H9 (cell line): ENCODE measurements at regions not wholly inside any gene's neighbourhood (a gene's known extent, or its start where the extent isn't known, plus 50 kb on each side); places are given as distances from the start of the nearest gene placed in this dataset.

Source experiments
- DNase-seq: peaks from one replicate; pipeline ENCODE4 v3.0.0-alpha.2; 2017
- H2AFZ ChIP-seq: one replicate; pipeline ENCODE4 v1.6.1; 2013; ENCODE audit warnings: mild to moderate bottlenecking, low read length, control low read depth, moderate library complexity
- H2AK5ac ChIP-seq: 2 replicates; pipeline ENCODE4 v1.6.1; 2013; ENCODE audit warnings: low read length, control low read depth, mixed read lengths; ENCODE audit not compliant: insufficient read length
- H2BK120ac ChIP-seq: one replicate; pipeline ENCODE4 v1.6.1; 2013; ENCODE audit warnings: low read depth, mild to moderate bottlenecking, low read length, control low read depth, inconsistent platforms; ENCODE audit not compliant: poor library complexity, severe bottlenecking
- H2BK12ac ChIP-seq: 2 replicates; pipeline ENCODE4 v1.6.1; 2013; ENCODE audit warnings: low read length, control low read depth, mixed read lengths, low read depth; ENCODE audit not compliant: insufficient read length
- H2BK15ac ChIP-seq: 2 replicates; pipeline ENCODE4 v1.6.1; 2013; ENCODE audit warnings: low read depth, low read length, control low read depth
- H2BK20ac ChIP-seq: one replicate; pipeline ENCODE4 v1.6.1; 2013; ENCODE audit warnings: low read depth, mild to moderate bottlenecking, low read length, control low read depth, inconsistent platforms; ENCODE audit not compliant: poor library complexity, severe bottlenecking
- H2BK5ac ChIP-seq: 2 replicates; pipeline ENCODE4 v1.6.1; 2013; ENCODE audit warnings: low read length, control low read depth, mixed read lengths; ENCODE audit not compliant: insufficient read length
- H3K14ac ChIP-seq: 2 replicates; pipeline ENCODE4 v1.6.1; 2013; ENCODE audit warnings: low read length, control low read depth; ENCODE audit not compliant: insufficient read depth
- H3K18ac ChIP-seq: 2 replicates; pipeline ENCODE4 v1.6.1; 2013; ENCODE audit warnings: low read depth, mild to moderate bottlenecking, mixed read lengths, low read length, control low read depth; ENCODE audit not compliant: insufficient read length
- H3K23ac ChIP-seq: 2 replicates; pipeline ENCODE4 v1.6.1; 2013; ENCODE audit warnings: low read length, control low read depth, mixed read lengths, low read depth; ENCODE audit not compliant: insufficient read length
- H3K23me2 ChIP-seq: 2 replicates; pipeline ENCODE4 v1.6.1; 2013; ENCODE audit warnings: low read depth, mild to moderate bottlenecking, mixed read lengths, low read length, control low read depth; ENCODE audit not compliant: insufficient read length, poor library complexity, severe bottlenecking
- H3K27ac ChIP-seq: 2 replicates; pipeline ENCODE4 v1.5.1; 2013; ENCODE audit warnings: low read length, control low read depth, mixed read lengths, low read depth; ENCODE audit not compliant: insufficient read length
- H3K27me3 ChIP-seq: 2 replicates; pipeline ENCODE4 v1.6.1; 2013; ENCODE audit warnings: low read length, control low read depth, inconsistent platforms; ENCODE audit not compliant: insufficient read depth
- H3K4ac ChIP-seq: 2 replicates; pipeline ENCODE4 v1.6.1; 2013; ENCODE audit warnings: low read depth, mild to moderate bottlenecking, control low read depth, inconsistent platforms, low read length, moderate library complexity
- H3K4me1 ChIP-seq: 2 replicates; pipeline ENCODE4 v1.6.1; 2013; ENCODE audit warnings: low read length, control low read depth, inconsistent platforms; ENCODE audit not compliant: insufficient read depth
- H3K4me2 ChIP-seq: 2 replicates; pipeline ENCODE4 v1.6.1; 2013; ENCODE audit warnings: low read length, control low read depth, mixed read lengths; ENCODE audit not compliant: insufficient read length, insufficient read depth
- H3K56ac ChIP-seq: 2 replicates; pipeline ENCODE4 v1.6.1; 2013; ENCODE audit warnings: low read depth, mild to moderate bottlenecking, mixed read lengths, low read length, control low read depth; ENCODE audit not compliant: insufficient read length
- H3K79me1 ChIP-seq: 2 replicates; pipeline ENCODE4 v1.6.1; 2013; ENCODE audit warnings: low read depth, mild to moderate bottlenecking, moderate library complexity, low read length, control low read depth, inconsistent platforms; ENCODE audit not compliant: insufficient read depth, poor library complexity, severe bottlenecking
- H3K79me2 ChIP-seq: 2 replicates; pipeline ENCODE4 v1.6.1; 2013; ENCODE audit warnings: low read length, control low read depth, inconsistent platforms; ENCODE audit not compliant: insufficient read depth
- H3K9ac ChIP-seq: 2 replicates; pipeline ENCODE4 v1.6.1; 2013; ENCODE audit warnings: low read length, control low read depth, mixed read lengths; ENCODE audit not compliant: insufficient read length; ENCODE audit errors: extremely low read depth
- H3K9me3 ChIP-seq: one replicate; pipeline ENCODE4 v1.6.1; 2013; ENCODE audit warnings: low read depth, low read length, inconsistent platforms; ENCODE audit not compliant: control insufficient read depth
- H3T11ph ChIP-seq: one replicate; pipeline ENCODE4 v1.6.1; 2013; ENCODE audit warnings: mild to moderate bottlenecking, low read length, control low read depth, inconsistent platforms
- H4K20me1 ChIP-seq: one replicate; pipeline ENCODE4 v1.6.1; 2013; ENCODE audit not compliant: control insufficient read depth, insufficient read length, insufficient read depth
- H4K5ac ChIP-seq: 2 replicates; pipeline ENCODE4 v1.6.1; 2013; ENCODE audit warnings: low read depth, mild to moderate bottlenecking, mixed read lengths, low read length, control low read depth; ENCODE audit not compliant: insufficient read length
- H4K8ac ChIP-seq: replicated peaks from 2 replicates; pipeline ENCODE4 v1.6.1; 2013; ENCODE audit warnings: low read length, control low read depth, mixed read lengths, low read depth; ENCODE audit not compliant: insufficient read length
- H4K91ac ChIP-seq: 2 replicates; pipeline ENCODE4 v1.6.1; 2013; ENCODE audit warnings: low read depth, mild to moderate bottlenecking, moderate library complexity, mixed read lengths, low read length, control low read depth; ENCODE audit not compliant: insufficient read length
- H3K27ac Mint-ChIP-seq, 3 experiments: 2 replicates in 2 of 3; 3 replicates in 1 of 3; pipeline ENCODE4 v1.8.0; 2020 to 2021; ENCODE audit warnings: mixed read lengths in 3 of 3, mild to moderate bottlenecking in 1 of 3, moderate library complexity in 1 of 3
- H3K27me3 Mint-ChIP-seq: 2 replicates; pipeline ENCODE4 v1.8.0; 2021; ENCODE audit warnings: low read depth, mild to moderate bottlenecking, moderate library complexity, mixed read lengths
- H3K36me3 Mint-ChIP-seq, 3 experiments: 2 replicates in 2 of 3; 3 replicates in 1 of 3; pipeline ENCODE4 v1.8.0; 2020 to 2021; ENCODE audit warnings: low read depth in 3 of 3, mixed read lengths in 3 of 3; ENCODE audit not compliant: insufficient read depth in 1 of 3
- H3K4me1 Mint-ChIP-seq, 2 experiments: 2 replicates each; pipeline ENCODE4 v1.8.0; 2020; ENCODE audit warnings: mixed read lengths in 2 of 2
- H3K4me3 Mint-ChIP-seq, 2 experiments: 2 replicates in 1 of 2; 3 replicates in 1 of 2; pipeline ENCODE4 v1.8.0; 2020 to 2021; ENCODE audit warnings: mild to moderate bottlenecking in 2 of 2, mixed read lengths in 2 of 2, moderate library complexity in 1 of 2
- H3K9me3 Mint-ChIP-seq, 2 experiments: 2 replicates in 1 of 2; 3 replicates in 1 of 2; pipeline ENCODE4 v1.8.0; 2020; ENCODE audit warnings: mild to moderate bottlenecking in 2 of 2, mixed read lengths in 2 of 2, moderate library complexity in 1 of 2
- WGBS: extraction: QIAGEN DNeasy Blood & Tissue Kit; methylation state at CpG from one replicate; pipeline ENCODE4 v1.1.7; 2013; ENCODE audit warnings: missing lambda C conversion rate, low lambda C conversion rate, mixed read lengths; ENCODE audit not compliant: insufficient read length; ENCODE audit errors: extremely low coverage; 5-methylcytosine and 5-hydroxymethylcytosine counted together
- TF ChIP-seq, protein P1 (sequence below): fragments of 200-600 bp; sonication (generic); conservative IDR thresholded peaks from 3 replicates; pipeline ENCODE4 v1.8.0; 2021; ENCODE audit warnings: antibody characterized with exemption, mild to moderate bottlenecking

- H2BK5ac ChIP-seq: no peak overlapping the region
- Mint-ChIP-seq H3K36me3 (peaks cover 0 to 8% (median 3%) of the 10 kb centered on the region in 3 experiments; a peak in 3 of 7 replicates), H3K9me3 (no peaks in the 10 kb centered on the region), H3K27me3 (no peaks in the 10 kb centered on the region), H3K27ac (no peak overlapping the region), H3K4me3 (no peak overlapping the region), H3K4me1 (0 out of 4 replicates have a peak, but pooled peaks cover 0 to 2% of the 10 kb centered on the region in 2 experiments)
- no peak overlapping the region for H3K14ac ChIP-seq
- no peaks in the 10 kb centered on the region for H3K27me3 ChIP-seq
- H3K4me2 ChIP-seq: no peak overlapping the region
- H4K8ac ChIP-seq: no peak overlapping the region
- no peak overlapping the region for H2BK12ac ChIP-seq
- H4K5ac ChIP-seq: no peak overlapping the region
- no peaks in the 10 kb centered on the region for H4K20me1 ChIP-seq
- no peak overlapping the region for H3T11ph ChIP-seq
- H3K23me2 ChIP-seq: no peaks in the 10 kb centered on the region
- H3K79me2 ChIP-seq: no peaks in the 10 kb centered on the region
- H3K23ac ChIP-seq: no peak overlapping the region
- TF ChIP-seq, protein P1, sequence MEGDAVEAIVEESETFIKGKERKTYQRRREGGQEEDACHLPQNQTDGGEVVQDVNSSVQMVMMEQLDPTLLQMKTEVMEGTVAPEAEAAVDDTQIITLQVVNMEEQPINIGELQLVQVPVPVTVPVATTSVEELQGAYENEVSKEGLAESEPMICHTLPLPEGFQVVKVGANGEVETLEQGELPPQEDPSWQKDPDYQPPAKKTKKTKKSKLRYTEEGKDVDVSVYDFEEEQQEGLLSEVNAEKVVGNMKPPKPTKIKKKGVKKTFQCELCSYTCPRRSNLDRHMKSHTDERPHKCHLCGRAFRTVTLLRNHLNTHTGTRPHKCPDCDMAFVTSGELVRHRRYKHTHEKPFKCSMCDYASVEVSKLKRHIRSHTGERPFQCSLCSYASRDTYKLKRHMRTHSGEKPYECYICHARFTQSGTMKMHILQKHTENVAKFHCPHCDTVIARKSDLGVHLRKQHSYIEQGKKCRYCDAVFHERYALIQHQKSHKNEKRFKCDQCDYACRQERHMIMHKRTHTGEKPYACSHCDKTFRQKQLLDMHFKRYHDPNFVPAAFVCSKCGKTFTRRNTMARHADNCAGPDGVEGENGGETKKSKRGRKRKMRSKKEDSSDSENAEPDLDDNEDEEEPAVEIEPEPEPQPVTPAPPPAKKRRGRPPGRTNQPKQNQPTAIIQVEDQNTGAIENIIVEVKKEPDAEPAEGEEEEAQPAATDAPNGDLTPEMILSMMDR: no peak
- no peaks in the 10 kb centered on the region for H3K9me3 ChIP-seq
- no peaks in the 10 kb centered on the region for H3K4me1 ChIP-seq
- DNase-seq: no peak
- no peak overlapping the region for H2BK120ac ChIP-seq
- no peak overlapping the region for H3K9ac ChIP-seq
- WGBS: no CpG with 5 or more reads among the region's 4 CpGs
- H2AFZ ChIP-seq: no peak overlapping the region
- H2BK20ac ChIP-seq: no peak overlapping the region
- H2AK5ac ChIP-seq: no peak overlapping the region
- no peak overlapping the region for H4K91ac ChIP-seq
- H2BK15ac ChIP-seq: no peak overlapping the region
- no peak overlapping the region for H3K27ac ChIP-seq
- H3K4ac ChIP-seq: no peak overlapping the region
- no peaks in the 10 kb centered on the region for H3K79me1 ChIP-seq
- H3K56ac ChIP-seq: no peak overlapping the region
- H3K18ac ChIP-seq: no peak overlapping the region
Measured at GRCh38 chr20:3304456-3304855, 65.5 kb upstream of the SLC4A11 start.
